GM21619 (cell line): ENCODE measurements at regions not wholly inside any gene's neighbourhood (a gene's known extent, or its start where the extent isn't known, plus 50 kb on each side); places are given as distances from the start of the nearest gene placed in this dataset.
"Not testable (repeated sequence)": the region's sequence is repeated elsewhere in the genome, so short reads cannot be mapped to it uniquely, and the experiment has no call there.

Experiments used
- ATAC-seq: cut with Tn5 transposase; IDR thresholded peaks from one replicate; pipeline ENCODE4 v1.9.1; 2021; ENCODE audit not compliant: unreplicated experiment

DNA sequence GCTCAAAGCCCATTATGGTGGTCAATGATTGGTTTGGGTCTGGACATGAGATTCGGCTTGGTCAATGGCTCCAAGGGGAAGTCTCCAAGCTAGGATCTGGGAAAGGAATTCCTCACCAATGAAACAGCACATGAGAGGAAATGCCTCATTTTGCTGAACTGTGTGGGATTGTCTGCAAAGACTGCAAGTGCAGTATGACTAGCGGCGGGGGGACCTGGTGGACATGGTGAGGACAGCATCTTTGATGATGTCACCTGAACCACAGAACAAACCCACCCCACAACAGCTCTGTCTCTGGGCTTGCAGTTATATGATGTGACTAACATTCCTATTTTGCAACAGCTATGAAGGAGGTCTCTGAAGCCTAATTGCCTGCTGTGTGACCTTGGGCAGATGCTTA lies 50.6 kb upstream of the NKD1 start:
- no peak for ATAC-seq

- no peak for ATAC-seq
Measured at GRCh38 chr16:50496990-50497389, 51.2 kb upstream of the NKD1 start.

GRCh38 chr16:50495673-50496072 lies 52.5 kb upstream of the NKD1 start:
- no peak for ATAC-seq

DNA sequence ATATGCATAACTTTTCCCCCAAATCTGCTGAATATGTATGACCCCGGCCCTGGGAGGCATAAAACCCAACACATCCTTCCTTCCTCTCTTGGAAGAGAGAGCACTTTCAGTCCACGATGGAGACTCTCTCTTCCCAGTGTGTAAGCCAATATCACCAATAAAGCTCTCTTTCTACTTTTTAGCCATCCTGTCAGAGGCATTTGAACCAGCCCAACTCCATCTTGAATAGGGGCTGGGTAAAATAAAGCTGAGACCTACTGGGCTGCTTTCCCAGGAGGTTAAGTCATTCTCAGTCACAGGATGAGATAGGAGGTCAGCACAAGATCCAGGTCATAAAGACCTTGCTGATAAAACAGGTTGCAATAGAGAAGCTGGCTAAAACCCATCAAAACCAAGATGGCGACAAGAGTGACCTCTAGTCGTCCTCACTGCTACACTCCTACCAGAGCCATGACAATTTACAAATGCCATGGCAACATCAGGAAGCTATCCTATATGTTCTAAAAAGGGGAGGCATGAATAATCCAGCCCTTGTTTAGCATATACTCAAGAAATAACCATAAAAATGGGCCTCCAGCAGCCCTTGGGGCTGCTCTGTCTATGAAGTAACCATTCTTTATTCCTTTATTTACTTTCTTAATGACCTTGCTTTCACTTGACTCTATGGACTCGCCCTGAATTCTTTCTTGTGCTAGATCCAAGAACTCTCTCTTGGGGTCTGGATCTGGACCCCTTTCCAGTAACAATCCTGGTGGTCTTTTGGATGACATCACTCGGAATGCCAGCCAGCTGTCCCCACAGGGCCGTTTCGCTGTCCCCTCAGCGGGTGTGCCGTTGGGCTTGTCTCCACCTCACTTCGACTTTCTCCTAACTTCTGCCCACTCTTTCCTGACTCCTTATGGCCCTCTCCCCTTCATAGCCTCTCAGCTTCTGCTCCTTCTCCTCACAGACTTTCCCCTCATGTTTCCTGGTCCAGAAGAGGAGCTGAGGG lies 53.4 kb upstream of the NKD1 start:
- no peak for ATAC-seq

- ATAC-seq = no peak
Measured at GRCh38 chr16:50491516-50491915, 56.7 kb upstream of the NKD1 start.

GRCh38 chr16:50490828-50491227 lies 57.4 kb upstream of the NKD1 start:
- no peak for ATAC-seq

GRCh38 chr16:50489182-50489581 lies 59.0 kb upstream of the NKD1 start:
- ATAC-seq = no peak

- no peak for ATAC-seq
Measured at GRCh38 chr16:50487528-50487927, 60.7 kb upstream of the NKD1 start.

GRCh38 chr16:50486162-50486561 lies 62.0 kb upstream of the NKD1 start:
- ATAC-seq = not testable (repeated sequence)

- ATAC-seq = no peak
Measured at GRCh38 chr16:50485232-50485631, 63.0 kb upstream of the NKD1 start.

DNA sequence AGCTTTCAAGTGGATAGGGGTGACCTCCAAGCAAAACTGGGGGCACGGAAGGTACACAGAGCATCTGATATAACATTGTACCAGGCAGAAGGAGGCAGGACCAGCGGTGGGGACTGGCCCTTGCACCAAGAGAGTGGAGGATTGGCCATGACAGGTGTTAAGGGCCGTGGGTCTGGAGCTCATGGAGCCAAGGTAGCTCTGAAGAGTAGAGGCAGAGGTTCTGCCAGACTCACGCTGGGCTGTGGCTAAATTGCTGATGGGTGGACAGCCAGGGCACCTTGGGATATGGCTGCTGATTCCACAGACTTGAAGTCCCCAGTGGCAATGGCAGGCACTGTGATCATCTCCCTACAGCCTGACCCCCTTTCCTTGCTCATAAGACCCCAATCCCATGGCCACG lies 65.9 kb upstream of the NKD1 start:
- ATAC-seq = no peak

GRCh38 chr16:50480206-50480605 lies 68.0 kb upstream of the NKD1 start:
- no peak for ATAC-seq

- ATAC-seq = no peak
Measured at GRCh38 chr16:50479771-50480170, 68.4 kb upstream of the NKD1 start.

DNA sequence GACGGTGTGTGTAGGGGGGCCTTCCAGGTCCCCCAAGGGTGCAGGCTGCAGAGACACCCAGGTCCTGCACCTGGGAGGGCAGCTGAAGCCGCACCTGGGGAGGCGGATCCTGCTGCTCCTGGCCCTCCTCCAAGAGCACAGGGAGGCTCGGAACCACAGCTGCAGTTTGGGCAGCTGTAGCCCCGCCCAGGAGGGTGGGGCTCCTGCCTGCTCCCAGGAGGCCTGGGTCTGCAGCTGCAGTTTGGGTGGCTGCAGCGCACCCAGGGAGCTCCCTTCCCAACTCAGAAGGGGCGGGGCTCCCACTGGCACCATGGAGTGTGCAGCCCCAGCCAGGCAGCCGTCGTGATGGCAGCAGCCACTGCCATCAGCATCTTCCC lies 69.4 kb upstream of the NKD1 start:
- no peak for ATAC-seq

GRCh38 chr16:50478075-50478772 lies 70.0 kb upstream of the NKD1 start:
- no peak for ATAC-seq

- no peak for ATAC-seq
Measured at GRCh38 chr16:50476486-50477255, 71.5 kb upstream of the NKD1 start.

GRCh38 chr16:50475170-50475569 lies 73.0 kb upstream of the NKD1 start:
- ATAC-seq = no peak

GRCh38 chr16:50474138-50474537 lies 74.1 kb upstream of the NKD1 start:
- peak; percentile 13 for ATAC-seq

GRCh38 chr16:50473356-50473945 lies 74.7 kb upstream of the NKD1 start:
- peak; percentile 73 for ATAC-seq

DNA sequence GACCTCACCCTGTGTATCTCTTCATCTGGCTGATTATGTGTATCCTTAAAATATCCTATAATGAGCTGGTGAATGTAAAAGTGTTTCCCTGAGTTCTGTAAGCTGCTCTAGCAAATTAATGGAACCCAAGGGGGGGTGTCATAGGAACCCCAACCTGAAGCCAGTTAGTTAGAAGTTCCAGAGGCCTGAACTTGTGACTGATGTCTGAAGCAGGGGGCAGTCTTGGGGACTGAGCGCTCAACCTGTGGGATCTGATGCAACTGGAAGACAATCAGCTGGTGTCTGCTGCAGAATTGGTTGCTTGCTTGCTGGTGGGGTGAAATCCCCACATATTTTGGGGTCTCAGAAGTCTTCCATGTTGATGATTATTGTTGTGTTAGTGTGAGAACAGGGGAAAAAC lies 75.7 kb upstream of the NKD1 start:
- no peak for ATAC-seq

DNA sequence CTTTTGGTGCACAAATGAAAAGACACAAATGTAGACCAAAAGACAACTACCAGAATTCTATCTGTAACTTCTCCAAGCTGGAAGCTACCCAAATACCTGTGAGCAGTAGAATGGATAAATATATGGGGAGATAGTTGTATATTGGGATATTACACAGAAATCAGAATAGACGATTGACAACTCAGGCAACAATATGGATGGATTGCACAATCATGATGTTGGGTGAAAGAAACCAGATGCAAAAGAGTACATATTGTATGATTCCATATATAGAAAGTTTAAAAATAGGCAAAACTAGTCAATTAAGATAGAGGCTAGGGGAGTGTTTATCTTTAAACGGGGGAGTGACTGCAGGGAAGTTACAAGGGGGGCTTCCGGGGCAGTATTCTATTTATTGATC lies 77.5 kb upstream of the NKD1 start:
- ATAC-seq = no peak
